ENCODE measurements at regions not wholly inside any gene's neighbourhood (a gene's known extent, or its start where the extent isn't known, plus 50 kb on each side); places are given as distances from the start of the nearest gene placed in this dataset.

- Histone ChIP-seq H3K9ac (ENCODE audit: low read depth, low read length) (no peak overlapping the region), H3K79me1 (ENCODE audit: low read depth in 1 of 2, low read length in 2 of 2) (no peaks in the 10 kb centered on the region), H2BK120ac (ENCODE audit: low read depth, low read length) (no peak overlapping the region), H2BK20ac (ENCODE audit: low read depth, low read length) (no peak overlapping the region), H2AFZ (replicated peaks; ENCODE audit: low read length, poor library complexity) (no peak overlapping the region), H3K18ac (ENCODE audit: low read depth, low read length) (no peak overlapping the region), H3K23ac (ENCODE audit: low read depth, low read length) (no peak overlapping the region), H3K4me2 (ENCODE audit: low read depth, low read length) (no peak overlapping the region), H3K9me3 (ENCODE audit: control insufficient read depth, insufficient read depth, low read length) (0 out of 2 replicates have a peak, but pooled peaks cover 2% of the 10 kb centered on the region), H4K8ac (ENCODE audit: low read depth in 2 of 2, low read length in 2 of 2) (no peak overlapping the region), H4K20me1 (ENCODE audit: insufficient read depth, low read length) (no peaks in the 10 kb centered on the region), H2BK5ac (ENCODE audit: low read depth, low read length, poor library complexity, severe bottlenecking) (no peak overlapping the region), H2AK9ac (replicated peaks; ENCODE audit: low read depth, low read length, poor library complexity) (no peak overlapping the region), H3K56ac (ENCODE audit: extremely low read depth, insufficient read depth, low read length) (no peak overlapping the region), H3K14ac (replicated peaks; ENCODE audit: low read depth, low read length) (no peak overlapping the region), H2BK15ac (ENCODE audit: low read depth, low read length) (no peak overlapping the region), H3K9me1 (ENCODE audit: insufficient read depth, low read length) (no peaks in the 10 kb centered on the region), H4K91ac (ENCODE audit: insufficient read depth, low read depth, low read length) (no peak overlapping the region), H4K5ac (ENCODE audit: low read depth, low read length) (no peak overlapping the region), H3K27ac (ENCODE audit: insufficient read depth, low read length) (no peak overlapping the region), H3K36me3 (ENCODE audit: control insufficient read depth, insufficient read depth, low read length) (no peaks in the 10 kb centered on the region), H2AK5ac (ENCODE audit: low read depth, low read length) (no peak overlapping the region), H3K4me1 (ENCODE audit: control insufficient read depth, insufficient read depth, low read length) (peaks cover 1% of the 10 kb centered on the region; the same call in 1 of the 2 replicates), H3K4me3 (ENCODE audit: insufficient read depth, low read depth, low read length) (no peak overlapping the region), H3K4ac (ENCODE audit: low read depth, low read length) (no peak overlapping the region), H3K27me3 (ENCODE audit: control insufficient read depth, insufficient read depth, low read length) (peaks cover 9% of the 10 kb centered on the region)
- POLR2A ChIA-PET (ENCODE audit: unreplicated experiment) = no interaction called here
- ATAC-seq (ENCODE audit: low read depth) (no peak), DNase-seq (no peak)
- BruUV-seq (replicated peaks) = no TSS peak
- dilution Hi-C loops (cut with HindIII; ENCODE audit: low sequenced_read_pairs, unreplicated experiment) = no loop called here
- intact Hi-C loops (cut with micrococcal nuclease) = no loop called here
- in situ Hi-C loops (cut with MboI; ENCODE audit: low sequenced_read_pairs) = no loop called here
- CTCF ChIA-PET = no interaction called here
- TF ChIP-seq FOS (IDR thresholded peaks at IDR 0.05; ENCODE audit: low read depth, low read length) (no peak), CTCF (conservative IDR thresholded peaks at IDR 0.05; ENCODE audit: low read depth, low read length) (no peak), NFE2L2 (IDR thresholded peaks at IDR 0.05; ENCODE audit: low read depth, low read length) (no peak), USF2 (IDR thresholded peaks at IDR 0.05; ENCODE audit: low read depth, low read length) (no peak), MAZ (IDR thresholded peaks at IDR 0.05; ENCODE audit: borderline replicate concordance, low read depth, low read length) (no peak), MAFK (IDR thresholded peaks at IDR 0.05; ENCODE audit: low read depth, low read length) (no peak), RAD21 (IDR thresholded peaks at IDR 0.05; ENCODE audit: low read length) (no peak), CEBPB (IDR thresholded peaks at IDR 0.05; ENCODE audit: low read depth, low read length) (no peak), BHLHE40 (IDR thresholded peaks at IDR 0.05; ENCODE audit: low read depth, low read length) (no peak), CHD1 (IDR thresholded peaks at IDR 0.05; ENCODE audit: low read depth, low read length) (no peak), SMC3 (IDR thresholded peaks at IDR 0.05; ENCODE audit: low read depth, low read length) (no peak), RCOR1 (IDR thresholded peaks at IDR 0.05; ENCODE audit: insufficient replicate concordance, low read length) (no peak), RFX5 (IDR thresholded peaks at IDR 0.05; ENCODE audit: low read depth, low read length) (no peak), ELK1 (IDR thresholded peaks at IDR 0.05; ENCODE audit: borderline replicate concordance, low read depth, low read length) (no peak), POLR2A (IDR thresholded peaks at IDR 0.05; ENCODE audit: low read depth, low read length) (no peak), MXI1 (IDR thresholded peaks at IDR 0.05; ENCODE audit: borderline replicate concordance, low read depth, low read length) (no peak)
These were observed 474.0 kb downstream of the IRS2 start for GRCh38 chr13:109312399-109312798.

Data from IMR-90 (cell line).